NCI-H748 (cell line): ENCODE measurements at regions not wholly inside any gene's neighbourhood (a gene's known extent, or its start where the extent isn't known, plus 50 kb on each side); places are given as distances from the start of the nearest gene placed in this dataset.

Experiments
- DNase-seq: peaks from one replicate; lab custom pipeline; 2025; ENCODE audit not compliant: unreplicated experiment; lab: John Stamatoyannopoulos, UW

DNA sequence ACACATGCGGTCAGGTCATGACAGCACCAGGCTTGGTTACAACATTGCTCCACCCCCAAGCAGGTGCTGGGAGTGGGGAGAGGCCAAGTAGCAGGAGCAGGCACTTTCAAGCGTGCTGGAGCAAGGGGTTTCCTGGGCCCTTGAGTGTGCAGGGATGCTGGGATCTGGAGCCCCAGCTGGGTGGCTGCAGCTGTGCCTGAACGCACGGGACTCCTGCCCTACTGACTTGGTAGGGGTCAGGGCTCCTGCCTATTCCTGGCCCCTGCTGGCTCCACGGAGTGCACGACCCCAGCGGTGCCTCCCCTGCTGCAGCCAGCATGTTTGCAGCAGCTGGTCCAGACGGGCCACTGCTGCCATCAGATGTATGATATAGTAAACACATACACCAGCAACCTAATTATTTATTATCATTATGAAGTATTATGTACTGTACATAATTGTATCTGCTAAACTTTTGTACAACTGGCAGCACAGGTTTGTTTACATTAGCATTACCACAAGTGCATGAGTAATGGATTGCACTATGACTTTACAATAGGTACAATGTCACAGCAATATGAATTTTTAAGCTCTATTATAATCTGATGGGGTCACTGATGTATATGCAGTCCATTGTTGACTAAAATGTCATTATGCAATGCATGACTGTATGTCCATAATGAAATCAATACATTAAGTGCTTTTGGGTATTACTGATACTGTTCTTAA lies 620.6 kb downstream of the RAPGEF2 start:
- DNase-seq = peak; percentile 19

DNA sequence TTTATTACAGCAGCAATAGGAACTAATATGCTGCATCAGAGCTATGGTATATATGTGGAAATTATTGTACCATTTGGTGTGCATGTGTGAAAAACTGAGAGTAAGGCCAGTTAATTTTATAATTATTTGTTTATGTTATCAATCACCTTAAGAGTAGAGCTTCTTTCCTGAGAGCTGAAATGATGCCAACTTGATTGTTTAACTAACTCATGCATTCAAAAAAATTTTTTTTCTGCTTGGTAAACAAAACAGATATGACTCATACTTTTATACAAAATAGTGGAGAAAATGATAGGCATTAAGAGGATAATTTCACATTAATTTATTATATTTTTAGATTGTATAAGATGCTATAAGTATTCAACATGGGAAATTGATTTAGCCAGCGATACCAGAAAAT lies 622.7 kb downstream of the RAPGEF2 start:
- no peak for DNase-seq

GRCh38 chr4:159735281-159736207 lies 632.7 kb downstream of the RAPGEF2 start:
- peak; percentile 16 for DNase-seq

- peak; percentile 37 for DNase-seq
Observed at GRCh38 chr4:159736411-159736810, 633.5 kb downstream of the RAPGEF2 start.

GRCh38 chr4:159743971-159744370 lies 641.1 kb downstream of the RAPGEF2 start:
- no peak for DNase-seq

- no peak for DNase-seq
Observed at GRCh38 chr4:159747983-159748382, 645.1 kb downstream of the RAPGEF2 start.

GRCh38 chr4:159748834-159749444 lies 646.1 kb downstream of the RAPGEF2 start:
- DNase-seq = no peak

- DNase-seq = no peak
Observed at GRCh38 chr4:159757499-159757898, 654.6 kb downstream of the RAPGEF2 start.

GRCh38 chr4:159758061-159758460 lies 655.2 kb downstream of the RAPGEF2 start:
- DNase-seq = no peak

DNA sequence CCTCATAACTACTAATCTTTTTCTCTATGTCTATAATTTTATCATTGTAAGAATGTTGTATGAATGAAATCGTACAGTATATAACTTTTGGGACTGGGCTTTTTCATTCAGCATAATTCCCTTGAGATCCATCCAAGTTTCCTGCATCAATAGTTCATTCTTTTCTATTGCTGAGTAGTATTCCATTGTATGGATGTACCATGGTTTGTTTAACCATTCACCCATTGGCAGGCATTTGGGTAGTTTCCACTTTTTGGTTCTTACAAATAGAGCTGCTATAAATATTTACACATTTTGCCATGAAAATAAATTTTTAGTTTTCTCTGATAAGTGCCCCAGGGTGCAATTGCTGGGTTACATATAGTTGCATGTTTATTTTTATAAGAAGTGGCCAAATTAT lies 659.8 kb downstream of the RAPGEF2 start:
- DNase-seq = no peak

DNA sequence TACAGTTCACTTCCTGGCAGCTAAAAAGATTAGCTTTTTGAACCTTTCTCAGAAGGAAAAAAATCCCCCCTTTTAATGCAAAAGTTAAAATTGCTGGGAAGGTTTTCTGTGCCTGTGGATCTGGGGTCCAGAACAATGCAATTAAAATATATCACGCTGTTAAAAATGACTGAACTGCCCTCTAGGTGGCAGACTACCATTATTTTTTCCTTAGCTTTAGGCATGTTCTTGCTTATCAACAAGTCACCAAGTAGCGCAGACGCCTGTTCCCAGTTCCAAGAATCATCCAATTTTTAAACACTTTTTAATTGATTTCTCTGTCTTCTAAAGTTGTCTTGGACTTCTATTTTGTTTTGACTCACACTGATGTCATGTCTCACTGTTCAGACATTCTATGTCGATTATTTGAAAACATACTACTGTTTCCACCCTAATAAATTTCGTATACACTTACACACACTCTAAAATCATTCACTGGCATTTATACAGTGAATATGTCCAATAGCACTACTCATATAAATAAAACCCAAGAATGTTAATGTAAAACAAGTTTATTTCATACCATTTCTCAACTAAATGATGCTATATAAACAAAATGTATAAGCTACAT lies 661.6 kb downstream of the RAPGEF2 start:
- DNase-seq = peak; percentile 67

DNA sequence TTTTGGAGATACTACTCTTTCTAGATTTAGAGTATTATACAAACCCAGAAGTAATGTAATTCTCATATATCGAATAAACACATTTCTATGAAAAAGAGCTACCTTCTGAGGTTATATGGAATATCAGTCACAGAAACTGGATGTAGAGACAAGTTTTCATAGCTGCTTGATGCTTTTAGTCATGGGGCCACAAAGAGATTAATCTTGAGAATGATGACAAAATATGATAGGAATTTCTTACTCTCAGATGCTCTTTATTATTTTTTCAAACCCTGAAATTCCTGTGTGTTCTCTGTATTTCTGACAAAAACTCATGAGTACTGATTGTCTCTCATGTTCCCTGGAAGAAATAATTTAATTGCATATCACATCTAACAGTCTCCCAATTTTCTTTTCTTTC lies 662.5 kb downstream of the RAPGEF2 start:
- DNase-seq = no peak

GRCh38 chr4:159766241-159766640 lies 663.4 kb downstream of the RAPGEF2 start:
- DNase-seq = no peak

DNA sequence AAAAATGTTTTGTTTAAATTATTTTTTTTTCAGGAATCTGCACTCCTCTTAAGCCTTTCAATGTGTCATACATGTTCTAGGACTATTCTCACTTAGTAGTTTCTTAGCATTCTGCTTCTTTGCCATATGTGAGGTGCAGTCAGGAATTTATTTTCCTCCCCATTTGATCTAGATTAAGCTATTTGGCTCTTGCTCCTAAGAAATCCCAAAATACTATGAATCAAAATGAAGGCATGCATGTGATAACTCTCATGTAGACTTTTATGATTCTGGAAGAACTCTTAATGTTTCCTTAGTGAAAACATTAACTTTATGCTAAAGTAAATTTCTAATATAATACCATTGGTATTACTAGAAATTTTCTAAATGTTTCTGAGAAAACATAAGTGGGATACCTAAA lies 664.5 kb downstream of the RAPGEF2 start:
- no peak for DNase-seq

- DNase-seq = no peak
Observed at GRCh38 chr4:159768016-159768415, 665.1 kb downstream of the RAPGEF2 start.

DNA sequence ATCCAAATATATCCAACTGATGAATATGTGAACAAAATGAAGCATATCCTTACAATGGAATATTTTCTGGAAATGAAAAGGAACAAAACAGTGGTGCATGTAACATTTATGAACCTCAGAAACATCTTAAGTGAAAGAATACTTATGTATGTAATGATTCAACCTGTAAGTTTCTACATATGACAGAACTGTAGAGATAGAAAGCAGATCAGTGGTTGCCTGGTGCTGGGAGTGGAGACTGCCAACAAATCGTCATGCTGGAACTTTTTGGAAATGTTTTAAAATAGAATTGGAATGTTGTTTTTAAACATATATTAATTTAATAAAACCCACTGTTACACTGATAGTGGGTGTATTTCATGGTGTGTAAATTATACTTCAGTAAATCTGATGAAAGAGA lies 667.5 kb downstream of the RAPGEF2 start:
- no peak for DNase-seq

DNA sequence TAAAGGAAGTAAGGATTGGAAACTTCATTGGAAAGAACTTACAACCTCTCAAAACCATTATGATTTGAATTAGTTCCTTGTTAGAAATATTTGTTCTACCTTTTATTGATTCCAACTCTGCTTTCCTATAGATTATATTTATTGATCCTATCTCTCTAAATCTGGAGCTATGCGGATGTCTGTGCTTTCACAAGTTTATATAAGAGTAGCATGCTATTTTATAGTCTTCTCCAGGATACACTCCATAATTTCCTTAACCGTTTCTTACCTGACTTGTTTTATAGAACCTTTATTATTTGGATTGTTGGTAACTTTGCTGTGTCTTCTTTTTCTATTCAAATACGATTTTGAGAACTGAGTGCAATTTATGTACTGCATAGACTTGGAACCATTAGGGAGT lies 668.1 kb downstream of the RAPGEF2 start:
- no peak for DNase-seq

- peak; percentile 57 for DNase-seq
Observed at GRCh38 chr4:159776961-159777360, 674.1 kb downstream of the RAPGEF2 start.

DNA sequence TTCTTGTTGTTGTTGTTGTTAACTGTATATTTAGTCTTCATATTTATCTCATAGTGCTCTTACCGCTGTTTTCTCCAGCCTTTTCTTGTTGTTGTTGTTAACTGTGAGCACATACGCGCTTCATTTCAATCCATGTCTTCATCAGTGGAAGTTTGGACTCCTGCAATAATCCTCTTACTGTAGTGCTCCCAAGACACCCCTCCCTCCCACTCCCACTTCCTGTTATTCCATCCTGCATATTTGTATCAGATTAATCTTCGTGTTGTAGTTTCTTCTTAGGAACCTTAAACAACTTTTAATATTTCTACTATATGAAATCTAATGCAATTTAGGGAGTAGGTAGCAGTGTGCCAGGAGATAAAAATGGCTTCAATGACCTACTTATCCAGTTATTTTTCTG lies 674.8 kb downstream of the RAPGEF2 start:
- no peak for DNase-seq

GRCh38 chr4:159778298-159778697 lies 675.4 kb downstream of the RAPGEF2 start:
- no peak for DNase-seq

- DNase-seq = no peak
Observed at GRCh38 chr4:159779716-159780115, 676.8 kb downstream of the RAPGEF2 start.
